ENCODE measurements at regions not wholly inside any gene's neighbourhood (a gene's known extent, or its start where the extent isn't known, plus 50 kb on each side); places are given as distances from the start of the nearest gene placed in this dataset.

DNA sequence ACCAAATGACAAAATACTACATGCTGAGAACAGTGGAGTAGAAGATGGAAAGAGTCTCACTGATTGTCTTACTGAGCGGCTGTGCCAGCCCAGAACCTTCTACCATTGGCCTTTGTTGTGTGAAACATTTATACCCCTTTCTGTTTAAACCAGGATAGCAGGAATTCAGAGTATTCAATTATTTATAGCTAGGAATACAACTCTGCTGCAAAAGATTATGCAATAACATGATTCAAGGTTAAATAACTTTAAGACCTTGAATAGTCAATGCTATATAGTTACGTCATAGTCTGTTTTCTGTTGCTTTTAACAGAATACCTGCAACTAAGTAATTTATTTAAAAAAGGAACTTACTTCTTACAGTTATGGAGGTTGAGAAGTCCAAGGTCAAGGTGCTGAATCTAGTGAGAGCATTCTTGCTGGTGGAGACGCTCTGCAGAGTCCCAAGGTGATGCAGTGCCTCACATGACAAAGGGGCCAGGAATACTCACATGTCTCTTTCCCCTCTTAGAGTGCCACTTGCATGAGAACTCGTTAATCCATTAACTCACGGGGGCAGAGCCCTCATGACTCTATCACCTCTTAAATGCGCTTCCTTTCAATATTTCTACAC lies 371.8 kb downstream of the MDFIC start:
- TF ChIP-seq, protein P1, sequence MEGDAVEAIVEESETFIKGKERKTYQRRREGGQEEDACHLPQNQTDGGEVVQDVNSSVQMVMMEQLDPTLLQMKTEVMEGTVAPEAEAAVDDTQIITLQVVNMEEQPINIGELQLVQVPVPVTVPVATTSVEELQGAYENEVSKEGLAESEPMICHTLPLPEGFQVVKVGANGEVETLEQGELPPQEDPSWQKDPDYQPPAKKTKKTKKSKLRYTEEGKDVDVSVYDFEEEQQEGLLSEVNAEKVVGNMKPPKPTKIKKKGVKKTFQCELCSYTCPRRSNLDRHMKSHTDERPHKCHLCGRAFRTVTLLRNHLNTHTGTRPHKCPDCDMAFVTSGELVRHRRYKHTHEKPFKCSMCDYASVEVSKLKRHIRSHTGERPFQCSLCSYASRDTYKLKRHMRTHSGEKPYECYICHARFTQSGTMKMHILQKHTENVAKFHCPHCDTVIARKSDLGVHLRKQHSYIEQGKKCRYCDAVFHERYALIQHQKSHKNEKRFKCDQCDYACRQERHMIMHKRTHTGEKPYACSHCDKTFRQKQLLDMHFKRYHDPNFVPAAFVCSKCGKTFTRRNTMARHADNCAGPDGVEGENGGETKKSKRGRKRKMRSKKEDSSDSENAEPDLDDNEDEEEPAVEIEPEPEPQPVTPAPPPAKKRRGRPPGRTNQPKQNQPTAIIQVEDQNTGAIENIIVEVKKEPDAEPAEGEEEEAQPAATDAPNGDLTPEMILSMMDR (IDR thresholded peaks at IDR 0.05) = no peak
- no peak for TF ChIP-seq POLR2A (IDR thresholded peaks at IDR 0.05)
- no peak for TF ChIP-seq EP300 (IDR thresholded peaks at IDR 0.05)

Data from ovary (tissue), 3 donors.